Liver (tissue), 9 donors: ENCODE measurements at regions not wholly inside any gene's neighbourhood (a gene's known extent, or its start where the extent isn't known, plus 50 kb on each side); places are given as distances from the start of the nearest gene placed in this dataset. TPM values are rescaled to one million over a fixed set of nuclear protein-coding genes. Genes with fewer than 3 reads are reported as not detected.

Source experiments
- DNase-seq: peaks from one replicate; pipeline ENCODE4 v3.0.0-alpha.2; 2017; ENCODE audit warnings: low spot score
- H3K27ac ChIP-seq, 2 donors: one replicate each; pipeline ENCODE4 v1.7.0; 2013; ENCODE audit warnings: inconsistent platforms in 2 of 2, low read length in 2 of 2, control low read depth in 1 of 2, low read depth in 1 of 2, mild to moderate bottlenecking in 1 of 2
- H3K27me3 ChIP-seq, 4 donors: one replicate each; pipeline versions ENCODE4 v1.6.1 to v1.7.0; 2013; ENCODE audit warnings: low read length in 3 of 4, inconsistent platforms in 1 of 4, mild to moderate bottlenecking in 1 of 4, moderate library complexity in 1 of 4; ENCODE audit not compliant: control insufficient read depth in 4 of 4, insufficient read depth in 4 of 4
- H3K36me3 ChIP-seq, 4 donors: one replicate each; pipeline versions ENCODE4 v1.6.1 to v1.7.0; 2013; ENCODE audit warnings: low read length in 3 of 4, mild to moderate bottlenecking in 3 of 4, low read depth in 1 of 4, moderate library complexity in 1 of 4; ENCODE audit not compliant: control insufficient read depth in 4 of 4, insufficient read depth in 3 of 4
- H3K4me1 ChIP-seq, 4 donors: one replicate each; pipeline versions ENCODE4 v1.6.1 to v1.7.0; 2013; ENCODE audit warnings: low read length in 3 of 4, mild to moderate bottlenecking in 3 of 4, moderate library complexity in 1 of 4; ENCODE audit not compliant: control insufficient read depth in 4 of 4, insufficient read depth in 4 of 4
- H3K4me3 ChIP-seq, 3 donors: one replicate each; pipeline versions ENCODE4 v1.6.1 to v1.7.0; 2013; ENCODE audit warnings: low read length in 3 of 3, control low read depth in 1 of 3, low read depth in 1 of 3, mild to moderate bottlenecking in 1 of 3
- H3K9ac ChIP-seq, 2 donors: one replicate each; pipeline ENCODE4 v1.7.0; 2013; ENCODE audit warnings: low read length in 2 of 2, mild to moderate bottlenecking in 2 of 2, moderate library complexity in 2 of 2, control low read depth in 1 of 2, low read depth in 1 of 2
- H3K9me3 ChIP-seq, 4 donors: one replicate each; pipeline versions ENCODE4 v1.6.1 to v1.7.0; 2013; ENCODE audit warnings: low read length in 3 of 4; ENCODE audit not compliant: control insufficient read depth in 4 of 4
- ATF3 ChIP-seq: IDR thresholded peaks from 2 replicates; pipeline ENCODE4 v1.6.1; 2016; ENCODE audit warnings: antibody characterized with exemption
- EGR1 ChIP-seq, 2 donors: IDR thresholded peaks; 2 replicates each; pipeline ENCODE4 v1.6.1; 2016 to 2018; ENCODE audit warnings: antibody characterized with exemption in 2 of 2, low read depth in 2 of 2
- FOXA1 ChIP-seq: IDR thresholded peaks from 2 replicates; pipeline ENCODE4 v1.6.1; 2016; ENCODE audit warnings: antibody characterized with exemption
- FOXA2 ChIP-seq: IDR thresholded peaks from 2 replicates; pipeline ENCODE4 v1.6.1; 2016; ENCODE audit warnings: antibody characterized with exemption
- GABPA ChIP-seq, 2 donors: IDR thresholded peaks in 1 of 2; conservative IDR thresholded peaks in 1 of 2; 2 replicates each; pipeline ENCODE4 v1.6.1; 2016; ENCODE audit warnings: antibody characterized with exemption in 2 of 2, mild to moderate bottlenecking in 1 of 2, moderate library complexity in 1 of 2
- HNF4A ChIP-seq, 2 donors: conservative IDR thresholded peaks; 2 replicates each; pipeline ENCODE4 v1.6.1; 2016; ENCODE audit warnings: antibody characterized with exemption in 2 of 2, mild to moderate bottlenecking in 2 of 2
- JUND ChIP-seq, 2 donors: IDR thresholded peaks; 2 replicates each; pipeline ENCODE4 v1.6.1; 2016; ENCODE audit warnings: antibody characterized with exemption in 2 of 2
- NR2F2 ChIP-seq: IDR thresholded peaks from 2 replicates; pipeline ENCODE4 v1.6.1; 2016; ENCODE audit warnings: antibody characterized with exemption
- RAD21 ChIP-seq, 2 donors: IDR thresholded peaks; 2 replicates each; pipeline ENCODE4 v1.6.1; 2016; ENCODE audit warnings: antibody characterized with exemption in 2 of 2, mild to moderate bottlenecking in 2 of 2
- RXRA ChIP-seq, 2 donors: IDR thresholded peaks; 2 replicates each; pipeline ENCODE4 v1.6.1; 2017 to 2018; ENCODE audit warnings: antibody characterized with exemption in 2 of 2, mild to moderate bottlenecking in 1 of 2
- SP1 ChIP-seq: IDR thresholded peaks from 2 replicates; pipeline ENCODE4 v1.6.1; 2018; ENCODE audit warnings: antibody characterized with exemption, mild to moderate bottlenecking
- TAF1 ChIP-seq: conservative IDR thresholded peaks from 2 replicates; pipeline ENCODE4 v1.6.1; 2016; ENCODE audit warnings: antibody characterized with exemption, mild to moderate bottlenecking
- YY1 ChIP-seq: IDR thresholded peaks from 2 replicates; pipeline ENCODE4 v1.6.1; 2016; ENCODE audit warnings: antibody characterized with exemption, mild to moderate bottlenecking
- WGBS: extraction: QIAGEN DNeasy Blood & Tissue Kit; methylation state at CpG from one replicate; pipeline ENCODE4 v1.1.7; 2013; 5-methylcytosine and 5-hydroxymethylcytosine counted together
- small RNA-seq: library from RNA; depleted of rRNA; stranded (forward); fragments of <200 nt; gene quantifications from one replicate; pipeline ENCODE3, GENCODE V24; 2014
- TF ChIP-seq, protein P1 (sequence below): fragments of 150-350 bp; IDR thresholded peaks from 2 replicates; pipeline ENCODE4 v1.5.1; 2017; ENCODE audit warnings: improper control_type of control experiment, low read depth, low read length; ENCODE audit not compliant: missing input control
- TF ChIP-seq, protein P2 (sequence below): IDR thresholded peaks from 2 replicates; pipeline ENCODE4 v1.6.1; 2016; ENCODE audit warnings: antibody characterized with exemption
- donor health status: healthy.
- donor health status: healthy.
- donor health status: healthy.
- donor health status: healthy.
- donor health status: healthy.

GRCh38 chr1:209531549-209531948, 52.0 kb upstream of the CAMK1G start:
- no peaks in the 10 kb centered on the region for H3K36me3 ChIP-seq
- H3K9me3 ChIP-seq = no peaks in the 10 kb centered on the region
- no peaks in the 10 kb centered on the region for H3K27me3 ChIP-seq
- H3K9ac ChIP-seq = no peak overlapping the region
- peaks cover 10 to 27% (median 14%) of the 10 kb centered on the region in 4 donors for H3K4me1 ChIP-seq
- no peak for TF ChIP-seq SP1
- no peak for TF ChIP-seq FOXA1
- TF ChIP-seq FOXA2 = no peak
- TF ChIP-seq TAF1 = no peak
- TF ChIP-seq YY1 = no peak
- no peak for TF ChIP-seq RAD21 (IDR thresholded peaks at IDR 0.05)
- no peak for TF ChIP-seq ATF3
- TF ChIP-seq GABPA (IDR thresholded peaks at IDR 0.05 in 1 of 2, conservative IDR thresholded peaks at IDR 0.05 in 1 of 2) = no peak
- no peak for TF ChIP-seq EGR1 (IDR thresholded peaks at IDR 0.05; ENCODE audit: low read depth in 2 of 2)
- TF ChIP-seq RXRA (IDR thresholded peaks at IDR 0.05) = no peak
- no peak for TF ChIP-seq NR2F2
- TF ChIP-seq, protein P1, sequence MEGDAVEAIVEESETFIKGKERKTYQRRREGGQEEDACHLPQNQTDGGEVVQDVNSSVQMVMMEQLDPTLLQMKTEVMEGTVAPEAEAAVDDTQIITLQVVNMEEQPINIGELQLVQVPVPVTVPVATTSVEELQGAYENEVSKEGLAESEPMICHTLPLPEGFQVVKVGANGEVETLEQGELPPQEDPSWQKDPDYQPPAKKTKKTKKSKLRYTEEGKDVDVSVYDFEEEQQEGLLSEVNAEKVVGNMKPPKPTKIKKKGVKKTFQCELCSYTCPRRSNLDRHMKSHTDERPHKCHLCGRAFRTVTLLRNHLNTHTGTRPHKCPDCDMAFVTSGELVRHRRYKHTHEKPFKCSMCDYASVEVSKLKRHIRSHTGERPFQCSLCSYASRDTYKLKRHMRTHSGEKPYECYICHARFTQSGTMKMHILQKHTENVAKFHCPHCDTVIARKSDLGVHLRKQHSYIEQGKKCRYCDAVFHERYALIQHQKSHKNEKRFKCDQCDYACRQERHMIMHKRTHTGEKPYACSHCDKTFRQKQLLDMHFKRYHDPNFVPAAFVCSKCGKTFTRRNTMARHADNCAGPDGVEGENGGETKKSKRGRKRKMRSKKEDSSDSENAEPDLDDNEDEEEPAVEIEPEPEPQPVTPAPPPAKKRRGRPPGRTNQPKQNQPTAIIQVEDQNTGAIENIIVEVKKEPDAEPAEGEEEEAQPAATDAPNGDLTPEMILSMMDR = no peak
- no peak for TF ChIP-seq HNF4A (conservative IDR thresholded peaks at IDR 0.05)
- TF ChIP-seq, protein P2, sequence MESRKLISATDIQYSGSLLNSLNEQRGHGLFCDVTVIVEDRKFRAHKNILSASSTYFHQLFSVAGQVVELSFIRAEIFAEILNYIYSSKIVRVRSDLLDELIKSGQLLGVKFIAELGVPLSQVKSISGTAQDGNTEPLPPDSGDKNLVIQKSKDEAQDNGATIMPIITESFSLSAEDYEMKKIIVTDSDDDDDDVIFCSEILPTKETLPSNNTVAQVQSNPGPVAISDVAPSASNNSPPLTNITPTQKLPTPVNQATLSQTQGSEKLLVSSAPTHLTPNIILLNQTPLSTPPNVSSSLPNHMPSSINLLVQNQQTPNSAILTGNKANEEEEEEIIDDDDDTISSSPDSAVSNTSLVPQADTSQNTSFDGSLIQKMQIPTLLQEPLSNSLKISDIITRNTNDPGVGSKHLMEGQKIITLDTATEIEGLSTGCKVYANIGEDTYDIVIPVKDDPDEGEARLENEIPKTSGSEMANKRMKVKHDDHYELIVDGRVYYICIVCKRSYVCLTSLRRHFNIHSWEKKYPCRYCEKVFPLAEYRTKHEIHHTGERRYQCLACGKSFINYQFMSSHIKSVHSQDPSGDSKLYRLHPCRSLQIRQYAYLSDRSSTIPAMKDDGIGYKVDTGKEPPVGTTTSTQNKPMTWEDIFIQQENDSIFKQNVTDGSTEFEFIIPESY = no peak
- no peak for TF ChIP-seq JUND (IDR thresholded peaks at IDR 0.05)
- no peak overlapping the region for H3K27ac ChIP-seq
- no peak overlapping the region for H3K4me3 ChIP-seq
- WGBS = 93% methylated on average over 4 of the region's 4 CpGs
- DNase-seq = no peak

Small RNAs in the stretch of these regions (small RNA-seq; reads per million reads assigned to genes)
- not detected for gene AC104465.1
